Mucosa of stomach (tissue), 1 donor: ENCODE measurements at regions not wholly inside any gene's neighbourhood (a gene's known extent, or its start where the extent isn't known, plus 50 kb on each side); places are given as distances from the start of the nearest gene placed in this dataset.

Experiments used
- H3K27me3 ChIP-seq: one replicate; pipeline ENCODE4 v1.7.0; 2013; ENCODE audit warnings: mild to moderate bottlenecking, low read length; ENCODE audit not compliant: control insufficient read depth, insufficient read depth
- H3K36me3 ChIP-seq: one replicate; pipeline ENCODE4 v1.7.0; 2013; ENCODE audit warnings: low read length; ENCODE audit not compliant: control insufficient read depth, insufficient read depth
- H3K4me1 ChIP-seq: one replicate; pipeline ENCODE4 v1.7.0; 2013; ENCODE audit warnings: mild to moderate bottlenecking, low read length; ENCODE audit not compliant: control insufficient read depth, insufficient read depth
- H3K4me3 ChIP-seq: one replicate; pipeline ENCODE4 v1.7.0; 2013; ENCODE audit warnings: low read length
- H3K9ac ChIP-seq: one replicate; pipeline ENCODE4 v1.7.0; 2013; ENCODE audit warnings: mild to moderate bottlenecking, low read length, moderate library complexity
- H3K9me3 ChIP-seq: one replicate; pipeline ENCODE4 v1.7.0; 2013; ENCODE audit warnings: mild to moderate bottlenecking, low read length, moderate library complexity; ENCODE audit not compliant: control insufficient read depth
- donor health status: Pancreatic carcinoma.

DNA sequence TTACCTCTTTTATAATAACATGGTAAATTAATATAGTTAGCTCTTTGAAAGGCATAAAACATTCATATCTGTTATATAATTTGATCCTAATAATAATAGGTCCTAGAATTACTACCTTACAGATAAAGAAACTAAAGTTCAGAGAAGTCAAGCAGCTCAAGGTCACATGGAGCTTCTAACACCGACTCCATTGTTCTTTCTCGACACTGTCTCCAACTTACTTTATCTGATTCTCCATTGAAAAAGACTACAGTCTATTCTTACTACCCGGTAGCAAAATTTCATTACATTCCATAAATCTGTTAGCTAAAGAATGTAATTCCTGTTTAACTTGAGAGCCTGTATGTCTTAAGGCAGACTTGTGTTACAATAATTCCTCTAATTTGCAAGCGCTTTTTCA lies 96.3 kb upstream of the TMEM161B start:
- Histone ChIP-seq H3K9me3 (no peaks in the 10 kb centered on the region), H3K36me3 (no peaks in the 10 kb centered on the region), H3K4me3 (no peak overlapping the region), H3K4me1 (no peaks in the 10 kb centered on the region), H3K9ac (no peak overlapping the region), H3K27me3 (no peaks in the 10 kb centered on the region)

DNA sequence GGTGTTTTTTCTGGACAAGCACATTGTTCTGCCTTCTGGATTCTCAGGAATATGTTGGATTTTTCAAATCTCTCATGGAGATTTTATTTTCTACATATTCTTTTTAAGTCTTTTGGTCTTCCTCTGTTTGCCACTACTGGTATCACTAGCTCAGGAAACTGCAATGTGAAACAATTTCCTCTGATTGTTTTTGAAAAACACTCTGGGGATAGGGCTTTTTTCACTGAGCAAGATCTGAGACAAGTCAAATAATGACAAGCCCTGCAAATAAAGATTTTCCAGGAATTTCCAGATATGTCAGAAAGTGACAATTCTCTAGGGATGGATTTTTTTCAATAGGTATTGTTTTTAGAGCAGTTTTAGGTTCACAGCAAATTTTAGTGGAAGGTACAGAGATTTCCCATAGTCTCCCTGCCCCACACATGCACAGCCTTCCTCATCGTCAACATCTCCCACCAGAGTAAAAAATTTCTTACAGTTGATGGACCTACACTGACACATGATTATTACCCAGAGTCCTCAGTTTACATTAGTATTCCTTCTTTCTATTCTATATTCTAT lies 86.9 kb upstream of the TMEM161B start:
- H3K4me1 ChIP-seq: no peaks in the 10 kb centered on the region
- H3K27me3 ChIP-seq: no peaks in the 10 kb centered on the region
- no peaks in the 10 kb centered on the region for H3K36me3 ChIP-seq

DNA sequence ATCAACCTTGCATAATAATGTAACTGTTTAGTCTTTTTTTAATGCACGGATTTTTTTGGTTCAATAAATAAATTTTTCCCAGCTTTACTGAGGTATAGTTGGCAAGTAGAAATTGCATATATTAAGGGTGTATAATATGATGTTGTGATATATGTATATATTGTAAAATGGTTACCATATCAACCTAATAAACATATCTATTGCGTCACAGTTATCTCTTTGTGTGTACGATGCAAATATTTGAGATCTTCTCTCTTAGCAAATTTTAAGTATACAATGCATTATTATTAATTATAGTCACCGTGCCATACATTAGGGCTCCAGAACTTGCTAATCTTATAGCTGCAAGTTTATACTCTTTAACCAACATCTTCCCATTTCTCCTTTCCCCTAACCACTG lies 57.2 kb upstream of the TMEM161B start:
- Histone ChIP-seq H3K9me3 (no peaks in the 10 kb centered on the region), H3K27me3 (no peaks in the 10 kb centered on the region), H3K4me1 (no peaks in the 10 kb centered on the region), H3K4me3 (no peak overlapping the region), H3K36me3 (no peaks in the 10 kb centered on the region), H3K9ac (no peak overlapping the region)

More for the DNA sequence above, 86.9 kb upstream of the TMEM161B start:
- Histone ChIP-seq H3K4me3 (no peak overlapping the region), H3K9ac (no peak overlapping the region), H3K9me3 (no peaks in the 10 kb centered on the region)

GRCh38 chr5:88322785-88323184 lies 54.1 kb upstream of the TMEM161B start:
- Histone ChIP-seq H3K36me3 (no peaks in the 10 kb centered on the region), H3K4me1 (no peaks in the 10 kb centered on the region), H3K4me3 (no peak overlapping the region), H3K9ac (no peak overlapping the region), H3K9me3 (no peaks in the 10 kb centered on the region), H3K27me3 (no peaks in the 10 kb centered on the region)
